GM19468 (cell line): ENCODE measurements at regions not wholly inside any gene's neighbourhood (a gene's known extent, or its start where the extent isn't known, plus 50 kb on each side); places are given as distances from the start of the nearest gene placed in this dataset.
"Not testable (repeated sequence)": the region's sequence is repeated elsewhere in the genome, so short reads cannot be mapped to it uniquely, and the experiment has no call there.

ENCODE experiments used
- ATAC-seq: cut with Tn5 transposase; IDR thresholded peaks from one replicate; pipeline ENCODE4 v1.9.1; 2021; ENCODE audit warnings: mild to moderate bottlenecking, moderate library complexity, moderate number of reproducible peaks; ENCODE audit not compliant: unreplicated experiment; ENCODE audit errors: extremely low read depth

- no peak for ATAC-seq
Observed at GRCh38 chr2:66252109-66252508, 182.8 kb upstream of the MEIS1 start.

GRCh38 chr2:66251573-66251972, 183.4 kb upstream of the MEIS1 start:
- no peak for ATAC-seq

- not testable (repeated sequence) for ATAC-seq
Observed at GRCh38 chr2:66249089-66249488, 185.8 kb upstream of the MEIS1 start.

GRCh38 chr2:66243809-66244208, 191.1 kb upstream of the MEIS1 start:
- not testable (repeated sequence) for ATAC-seq

- not testable (repeated sequence) for ATAC-seq
Observed at GRCh38 chr2:66242888-66243287, 192.0 kb upstream of the MEIS1 start.

- no peak for ATAC-seq
Observed at GRCh38 chr2:66242099-66242789, 192.7 kb upstream of the MEIS1 start.

GRCh38 chr2:66240286-66240685, 194.6 kb upstream of the MEIS1 start:
- no peak for ATAC-seq

- no peak for ATAC-seq
Observed at GRCh38 chr2:66239655-66240054, 195.3 kb upstream of the MEIS1 start.

GRCh38 chr2:66237803-66238379, 197.0 kb upstream of the MEIS1 start:
- ATAC-seq: no peak

- ATAC-seq: no peak
Observed at GRCh38 chr2:66236816-66237802, 197.8 kb upstream of the MEIS1 start.

- ATAC-seq: no peak
Observed at GRCh38 chr2:66236067-66236685, 198.7 kb upstream of the MEIS1 start.

- ATAC-seq: no peak
Observed at GRCh38 chr2:66235428-66235827, 199.5 kb upstream of the MEIS1 start.

- no peak for ATAC-seq
Observed at GRCh38 chr2:66233981-66234380, 200.9 kb upstream of the MEIS1 start.

GRCh38 chr2:66228128-66228547, 206.8 kb upstream of the MEIS1 start:
- no peak for ATAC-seq

- no peak for ATAC-seq
Observed at GRCh38 chr2:66217039-66217585, 217.8 kb upstream of the MEIS1 start.

- ATAC-seq: no peak
Observed at GRCh38 chr2:66212749-66213148, 222.2 kb upstream of the MEIS1 start.

- no peak for ATAC-seq
Observed at GRCh38 chr2:66202586-66202985, 232.3 kb upstream of the MEIS1 start.

GRCh38 chr2:66201242-66201641, 233.7 kb upstream of the MEIS1 start:
- no peak for ATAC-seq

- ATAC-seq: no peak
Observed at GRCh38 chr2:66198873-66199272, 236.1 kb upstream of the MEIS1 start.

GRCh38 chr2:66192888-66193287, 242.0 kb upstream of the MEIS1 start:
- no peak for ATAC-seq
